GM18511 (cell line): ENCODE measurements at regions not wholly inside any gene's neighbourhood (a gene's known extent, or its start where the extent isn't known, plus 50 kb on each side); places are given as distances from the start of the nearest gene placed in this dataset.
"Not testable (repeated sequence)": the region's sequence is repeated elsewhere in the genome, so short reads cannot be mapped to it uniquely, and the experiment has no call there.

Experiments
- ATAC-seq: cut with Tn5 transposase; IDR thresholded peaks from one replicate; pipeline ENCODE4 v1.9.1; 2021; ENCODE audit warnings: mild to moderate bottlenecking, moderate library complexity; ENCODE audit not compliant: unreplicated experiment

DNA sequence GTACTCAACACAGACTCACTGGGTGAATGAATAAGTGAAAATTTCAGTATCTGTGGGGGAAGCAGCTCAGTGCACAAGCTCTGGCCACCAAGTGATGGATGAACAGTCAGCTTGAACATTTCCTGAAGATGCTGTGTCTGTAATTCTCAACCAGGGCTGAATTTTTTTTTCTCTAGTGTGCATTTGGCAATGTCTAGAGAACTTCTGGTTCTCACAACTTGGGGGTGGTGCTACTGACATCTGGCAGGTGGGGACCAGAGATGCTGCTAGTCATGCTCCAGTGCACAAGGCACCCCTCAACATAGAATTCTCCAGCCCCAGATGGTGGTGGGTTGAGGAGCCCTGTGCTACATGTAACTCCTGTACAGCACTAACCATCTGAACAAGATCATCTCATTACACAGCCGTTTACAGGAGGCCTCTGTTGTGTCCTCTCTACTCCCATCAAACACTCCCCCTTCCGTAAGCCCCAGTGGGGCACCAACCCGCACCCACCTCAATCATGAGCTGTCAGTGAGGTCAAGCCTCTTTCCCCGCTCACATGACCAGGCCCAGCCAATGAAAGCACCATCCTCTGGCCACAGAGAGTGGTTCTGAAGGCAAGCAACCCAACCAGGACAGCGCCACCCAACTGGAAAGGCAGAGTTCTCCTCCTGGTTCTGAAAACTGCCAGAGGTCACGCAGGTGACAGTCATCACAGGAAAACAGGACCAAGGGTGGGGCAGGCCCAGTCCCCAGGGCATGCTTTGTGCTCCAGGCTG is 103.9 kb upstream of the PMEPA1 start:
- ATAC-seq, result no peak

DNA sequence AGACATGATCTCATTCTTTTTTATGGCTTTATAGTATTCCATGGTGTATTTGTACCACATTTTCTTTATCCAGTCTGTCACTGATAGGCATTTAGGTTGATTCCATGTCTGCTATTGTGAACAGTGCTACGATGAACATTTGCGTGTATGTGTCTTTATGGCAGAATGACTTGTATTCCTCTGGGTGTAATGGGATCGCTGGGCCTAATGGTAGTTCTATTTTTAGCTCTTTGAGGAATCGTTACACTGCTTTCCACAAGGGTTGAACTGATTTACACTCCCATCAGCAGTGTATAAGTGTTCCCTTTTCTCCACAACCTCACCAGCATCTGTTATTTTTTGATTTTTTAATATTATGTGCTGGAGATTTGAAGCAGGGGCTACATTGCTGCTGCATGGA is 102.8 kb upstream of the PMEPA1 start:
- not testable (repeated sequence) for ATAC-seq

DNA sequence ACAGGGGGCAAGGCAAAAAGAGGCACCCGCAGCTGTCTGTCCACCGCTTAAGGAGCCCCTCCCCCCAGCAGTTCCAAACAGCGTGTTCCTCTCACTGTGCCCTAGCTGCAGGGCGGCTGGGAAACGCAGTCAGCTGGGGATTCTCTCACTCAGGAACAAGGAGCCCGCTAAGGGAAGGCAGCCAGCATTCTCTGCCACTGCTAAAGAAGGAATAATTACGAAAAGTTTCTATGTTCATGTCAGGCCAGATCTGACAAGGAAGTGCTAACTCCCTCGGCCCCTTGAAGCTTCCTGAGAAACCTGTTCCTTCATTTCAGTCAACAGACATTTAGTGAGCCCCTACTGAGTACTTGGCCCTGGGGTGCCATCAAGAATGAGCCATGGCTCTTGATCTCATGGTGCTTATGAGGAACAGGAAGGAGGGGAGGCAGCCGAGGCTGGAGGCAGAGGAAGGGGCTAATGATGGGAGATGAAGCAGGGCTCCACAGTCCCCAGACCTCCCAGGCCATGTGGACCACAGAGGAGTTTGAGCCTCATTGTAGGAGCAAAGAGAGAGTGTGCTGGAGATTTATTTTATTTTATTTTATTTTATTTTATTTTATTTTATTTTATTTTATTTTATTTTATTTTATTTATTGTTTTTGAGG is 101.7 kb upstream of the PMEPA1 start:
- no peak for ATAC-seq

DNA sequence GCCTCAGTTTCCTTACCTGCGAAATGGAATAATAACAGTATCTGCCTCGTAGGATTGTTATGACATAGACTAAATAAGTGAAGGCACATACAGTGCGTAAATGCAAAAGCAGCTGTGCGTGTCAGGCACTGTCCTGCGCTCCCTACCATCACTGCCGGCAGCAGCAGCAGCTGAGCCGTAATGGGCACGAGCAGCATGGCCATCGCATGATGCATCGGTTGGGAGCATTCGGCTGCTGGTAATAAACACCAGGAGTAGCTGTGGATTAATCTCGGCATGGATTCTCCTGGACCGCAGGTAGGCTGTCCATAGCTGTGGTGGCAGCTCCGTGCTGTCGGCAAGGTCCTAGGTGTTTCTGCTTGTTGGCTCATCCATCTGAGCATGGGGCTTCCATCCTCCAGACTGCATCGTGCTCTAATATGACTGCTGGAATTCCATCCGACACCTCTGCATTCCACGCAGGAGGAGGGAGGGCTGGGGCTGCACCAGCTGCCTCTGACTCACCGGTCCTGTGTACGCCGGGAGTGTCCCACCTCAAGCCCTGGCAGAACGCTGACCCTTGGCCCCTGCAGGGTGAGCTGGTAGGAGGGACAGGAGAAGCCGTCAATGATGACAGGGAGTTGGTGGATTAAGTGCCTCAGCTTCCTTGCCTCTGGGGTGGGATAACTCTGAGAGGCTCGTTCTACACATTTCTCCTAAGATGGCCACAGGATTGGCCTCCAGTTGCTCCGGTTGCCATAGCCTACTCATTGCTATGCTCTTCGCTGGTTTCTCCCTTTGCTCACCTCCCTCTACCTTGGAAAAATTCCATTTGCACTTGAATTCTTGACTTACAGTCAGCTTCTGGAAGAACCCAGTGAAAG is 100.9 kb upstream of the PMEPA1 start:
- no peak for ATAC-seq

DNA sequence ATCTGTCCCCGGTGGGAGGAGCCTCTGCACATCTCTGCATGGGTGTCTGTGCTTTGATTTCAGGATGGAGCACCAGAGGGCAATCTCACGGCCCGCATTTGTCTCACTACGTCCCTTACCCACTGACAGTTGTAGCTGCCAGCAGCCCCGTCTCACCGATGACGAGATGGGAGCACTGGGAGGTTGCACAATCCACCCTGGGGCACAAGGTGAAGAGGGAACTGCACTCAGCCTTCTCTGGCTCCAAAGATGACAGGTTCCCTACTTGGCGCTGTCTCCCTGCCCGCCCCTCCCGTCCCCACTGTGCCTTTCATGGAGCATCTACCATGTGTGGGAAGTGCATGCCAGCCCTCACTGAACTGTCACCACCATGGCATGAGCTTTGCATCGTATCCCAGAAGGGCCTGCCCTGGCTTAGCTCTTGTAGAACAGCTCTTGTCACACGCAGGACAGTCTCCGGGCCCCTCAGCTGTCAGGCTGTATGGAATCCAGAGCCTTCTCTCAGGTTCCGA is 99.9 kb upstream of the PMEPA1 start:
- no peak for ATAC-seq

DNA sequence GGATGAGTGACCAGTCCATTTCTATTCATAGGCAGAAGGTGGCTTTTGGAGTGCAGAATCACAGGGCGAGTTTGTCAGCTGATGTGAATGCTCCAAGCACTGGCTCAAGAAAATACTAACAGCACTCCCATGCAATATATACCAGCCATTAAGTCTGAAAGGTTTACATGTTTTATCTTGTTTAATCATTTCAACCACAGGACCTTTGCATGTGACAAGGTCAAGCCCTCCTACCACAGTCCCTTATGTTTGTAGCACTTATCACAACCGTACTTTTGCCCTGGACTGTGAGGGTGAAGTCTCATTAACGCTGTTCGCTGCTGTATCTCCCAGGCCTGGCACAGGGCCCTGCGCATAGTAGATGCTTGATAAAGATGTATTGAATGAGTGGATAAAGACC is 99.3 kb upstream of the PMEPA1 start:
- ATAC-seq, result no peak

DNA sequence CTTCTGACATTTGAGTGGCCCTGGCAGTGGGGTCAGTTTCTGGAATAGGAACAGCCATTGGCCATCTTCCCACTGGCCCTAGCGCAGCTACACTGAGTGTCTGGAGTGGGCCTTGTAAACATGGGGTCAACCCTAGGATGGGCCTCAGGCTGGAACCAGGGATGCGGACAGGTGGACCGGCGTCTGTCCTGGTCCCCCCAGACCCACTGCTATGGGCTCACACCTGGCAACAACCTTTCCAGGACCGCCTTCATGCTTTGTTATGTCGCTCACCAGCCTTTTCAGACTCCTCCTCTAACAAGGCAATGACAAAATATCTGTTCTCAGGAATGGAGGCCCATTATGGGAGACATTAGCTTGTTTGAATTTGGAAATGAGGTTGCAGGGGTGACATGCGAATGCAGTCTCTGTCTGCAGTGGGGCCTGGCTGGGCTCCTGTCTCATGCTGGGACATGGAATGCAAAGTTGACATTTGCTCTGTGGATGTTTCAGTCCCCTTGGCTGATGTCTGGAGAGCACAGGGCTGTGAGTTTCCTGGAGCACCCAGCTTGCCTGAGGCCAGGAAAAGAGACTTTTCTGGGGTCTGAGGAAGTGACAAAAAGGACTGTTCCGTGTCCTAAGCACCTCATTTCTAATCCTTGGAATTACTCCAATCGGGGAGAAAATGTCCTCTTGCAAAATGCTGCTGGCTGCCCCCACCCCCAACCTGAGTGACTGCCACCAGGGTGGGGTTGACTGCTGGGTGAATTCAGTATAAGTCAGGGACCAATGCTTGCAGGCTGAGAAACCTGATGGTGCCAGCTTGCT is 98.7 kb upstream of the PMEPA1 start:
- no peak for ATAC-seq

DNA sequence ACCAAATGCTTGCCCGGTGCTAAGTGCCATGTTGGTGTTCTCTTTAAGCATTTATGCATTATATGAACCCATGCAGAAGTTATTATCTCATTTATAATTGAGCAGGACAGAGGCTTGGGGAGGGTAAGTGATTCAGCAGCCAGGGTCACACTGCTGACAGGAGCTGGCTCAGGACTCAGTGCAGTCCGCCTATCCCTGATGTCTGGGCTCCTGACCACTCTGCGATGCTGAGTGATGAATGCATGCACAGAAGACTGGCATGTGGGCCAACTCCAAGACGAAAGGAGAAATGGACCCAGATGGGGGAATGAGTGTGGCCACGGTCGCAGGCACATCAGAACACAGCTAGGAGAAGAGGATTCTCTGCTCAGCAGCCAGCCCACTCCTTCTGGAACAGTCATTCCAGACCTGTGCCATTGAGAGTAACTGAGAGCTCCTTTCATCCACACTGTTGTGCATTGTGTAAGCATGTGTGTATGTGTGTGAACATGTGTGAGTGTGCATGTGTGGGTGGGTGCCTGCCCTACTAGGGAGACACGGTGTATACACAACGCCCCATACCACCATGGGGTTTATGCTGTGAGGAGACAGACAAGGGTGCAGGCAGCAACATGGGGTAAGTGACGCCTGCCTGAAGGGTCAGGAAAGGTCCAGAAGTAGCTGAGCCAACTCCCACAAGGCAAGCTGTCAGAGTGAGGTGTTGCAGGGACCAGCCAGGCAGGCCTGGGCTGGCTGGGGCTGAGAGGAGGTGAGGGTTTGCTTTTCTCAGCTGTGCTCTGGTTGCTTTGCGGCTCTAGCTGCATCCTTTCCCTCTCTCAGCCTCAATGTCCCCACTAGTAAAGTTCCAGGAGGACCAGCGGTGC is 97.8 kb upstream of the PMEPA1 start:
- ATAC-seq, result no peak

DNA sequence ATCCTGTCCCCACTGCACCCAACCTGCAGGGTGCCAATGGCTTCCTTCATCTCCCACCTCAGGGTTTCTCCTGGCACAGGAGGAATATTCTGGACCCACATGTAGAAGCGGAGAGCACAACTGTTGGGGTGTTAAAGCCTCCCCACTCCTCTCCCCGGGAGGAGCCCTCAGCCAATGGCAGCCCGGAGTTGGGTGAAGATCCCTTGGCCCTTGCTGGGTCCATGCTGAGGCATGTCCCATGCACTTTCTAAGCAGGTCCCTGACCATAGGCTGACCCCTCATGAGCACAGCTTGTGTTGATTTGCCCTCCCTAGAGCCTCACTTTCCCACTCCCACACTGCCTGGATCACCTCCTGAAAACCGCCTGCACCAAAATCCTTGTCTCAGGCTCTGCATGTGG is 97.2 kb upstream of the PMEPA1 start:
- ATAC-seq, result no peak

- no peak for ATAC-seq
Measured at GRCh38 chr20:57806476-57806875, 96.7 kb upstream of the PMEPA1 start.

DNA sequence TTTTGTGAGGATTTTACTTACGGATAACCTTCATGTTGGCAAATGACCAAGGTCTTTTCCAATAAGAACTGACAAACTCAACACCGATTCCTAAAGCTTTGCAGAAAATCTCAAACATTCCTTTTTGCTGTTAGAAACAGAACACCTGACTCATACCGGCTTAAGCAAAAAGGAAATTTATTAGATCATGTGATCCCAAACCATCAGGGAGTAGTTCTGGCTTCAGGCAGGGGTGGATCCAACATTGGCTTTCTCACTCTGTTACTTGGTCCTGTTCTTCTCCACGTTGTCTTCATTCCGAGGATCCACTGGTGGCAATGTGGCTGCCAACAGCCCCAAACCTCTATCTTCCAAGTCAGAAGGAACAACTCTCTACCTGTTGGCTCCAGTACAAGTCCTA is 95.9 kb upstream of the PMEPA1 start:
- no peak for ATAC-seq

DNA sequence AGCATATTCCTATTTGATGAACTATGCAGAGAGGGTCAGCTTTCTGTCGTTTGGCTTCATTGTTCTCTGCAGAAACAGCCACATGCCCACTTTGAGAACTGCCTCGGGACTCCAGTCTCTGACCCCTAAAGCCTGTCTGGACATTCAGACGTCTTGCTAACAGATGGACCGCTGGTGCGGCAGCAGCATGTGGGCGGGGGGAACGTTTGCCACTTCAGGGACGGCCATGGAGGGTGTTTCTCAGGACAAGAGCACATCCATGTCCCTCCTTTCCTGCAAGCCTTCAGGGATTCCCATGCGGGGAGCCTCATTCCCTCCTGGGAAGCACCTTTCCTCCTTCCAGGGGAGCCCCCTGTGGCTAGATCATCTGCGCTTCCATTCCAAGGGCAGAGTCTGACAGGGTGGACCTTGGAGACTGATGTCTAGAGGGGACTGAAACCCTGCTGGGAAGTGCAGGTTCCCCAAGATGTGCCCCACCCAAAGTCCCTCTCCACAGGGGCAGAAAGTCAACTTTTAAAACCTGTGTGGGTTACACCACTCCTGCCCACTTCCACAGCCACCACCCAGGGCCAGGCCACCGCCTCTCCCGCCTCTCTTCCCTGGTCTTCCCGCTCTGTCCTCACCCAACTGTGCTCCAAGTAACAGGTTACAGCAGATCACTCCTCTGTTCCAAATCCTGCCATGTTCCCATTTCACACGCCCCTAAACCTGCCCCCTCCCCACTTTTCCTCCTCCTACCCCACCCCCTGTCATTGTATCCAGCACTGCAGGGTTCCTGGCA is 94.8 kb upstream of the PMEPA1 start:
- ATAC-seq, result no peak

GRCh38 chr20:57803508-57804005 is 93.7 kb upstream of the PMEPA1 start:
- ATAC-seq, result no peak

- no peak for ATAC-seq
Measured at GRCh38 chr20:57802765-57803507, 93.1 kb upstream of the PMEPA1 start.

DNA sequence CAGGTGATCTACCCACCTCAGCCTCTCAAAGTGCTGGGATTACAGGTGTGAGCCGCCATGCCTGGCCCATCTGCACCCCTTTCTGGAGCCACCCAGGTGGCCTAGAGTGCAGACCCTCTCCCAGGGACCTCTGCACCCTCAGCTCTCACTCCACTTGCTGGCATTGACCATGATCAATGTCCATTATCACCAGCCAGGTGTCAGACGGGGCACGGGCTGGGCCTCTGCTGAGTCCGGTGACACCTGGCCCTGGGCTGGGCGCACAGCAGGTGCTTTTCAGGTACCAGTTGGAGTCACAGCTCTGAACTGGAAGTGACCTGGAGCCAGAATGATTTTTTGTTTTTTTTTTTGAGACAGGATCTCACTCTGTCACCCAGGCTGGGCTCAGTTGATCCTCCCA is 91.8 kb upstream of the PMEPA1 start:
- no peak for ATAC-seq

DNA sequence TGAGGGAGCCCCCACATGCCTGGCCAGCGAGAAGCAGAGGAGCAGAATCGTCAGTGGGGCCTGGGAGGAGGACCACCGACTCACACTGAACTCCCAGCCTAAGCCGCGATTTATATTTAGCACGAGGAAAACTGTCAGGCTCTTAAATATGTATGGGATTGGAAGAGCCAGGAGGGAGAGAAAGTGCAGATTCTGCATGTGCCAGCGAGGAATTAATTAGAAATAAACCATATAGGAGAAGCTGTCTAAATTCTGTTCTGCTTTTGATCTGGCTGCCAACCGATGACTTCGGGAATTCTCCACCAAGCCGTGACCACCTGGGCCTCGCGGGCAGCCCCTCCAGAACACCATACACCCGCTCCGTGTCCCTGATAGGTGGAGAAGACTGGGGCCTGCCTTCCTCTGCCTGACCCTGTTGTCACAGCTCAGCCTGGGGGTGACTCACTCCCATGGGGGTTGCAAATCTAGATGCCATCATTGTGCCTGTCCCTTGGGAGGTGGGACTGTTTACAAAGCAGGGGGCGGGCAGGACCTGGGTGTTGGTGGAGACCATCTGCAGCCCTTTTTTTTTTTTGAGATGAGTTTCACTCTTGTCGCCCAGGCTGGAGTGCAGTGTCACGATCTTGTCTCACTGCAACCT is 91.1 kb upstream of the PMEPA1 start:
- ATAC-seq, result no peak

DNA sequence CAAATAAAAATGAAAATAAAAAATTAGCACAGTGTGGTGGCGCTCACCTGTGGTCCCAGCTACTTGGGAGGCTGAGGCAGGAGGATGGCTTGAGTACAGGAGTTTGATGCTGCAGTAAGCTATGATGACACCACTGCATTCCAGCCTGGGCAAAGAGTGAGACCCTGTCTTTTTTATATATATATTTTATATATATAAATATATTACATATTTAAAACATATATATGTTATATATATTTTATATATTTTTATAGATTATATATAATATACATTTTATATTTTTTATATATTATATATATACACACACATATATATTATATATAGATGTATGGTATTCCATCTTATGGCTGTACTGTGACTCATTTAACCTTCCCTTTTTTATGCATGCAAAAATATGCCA is 87.6 kb upstream of the PMEPA1 start:
- ATAC-seq, result no peak
